GM21367 (cell line): ENCODE measurements at regions not wholly inside any gene's neighbourhood (a gene's known extent, or its start where the extent isn't known, plus 50 kb on each side); places are given as distances from the start of the nearest gene placed in this dataset.
"Not testable (repeated sequence)": the region's sequence is repeated elsewhere in the genome, so short reads cannot be mapped to it uniquely, and the experiment has no call there.

ENCODE experiments used
- ATAC-seq: cut with Tn5 transposase; IDR thresholded peaks from one replicate; pipeline ENCODE4 v1.9.1; 2021; ENCODE audit not compliant: unreplicated experiment

DNA sequence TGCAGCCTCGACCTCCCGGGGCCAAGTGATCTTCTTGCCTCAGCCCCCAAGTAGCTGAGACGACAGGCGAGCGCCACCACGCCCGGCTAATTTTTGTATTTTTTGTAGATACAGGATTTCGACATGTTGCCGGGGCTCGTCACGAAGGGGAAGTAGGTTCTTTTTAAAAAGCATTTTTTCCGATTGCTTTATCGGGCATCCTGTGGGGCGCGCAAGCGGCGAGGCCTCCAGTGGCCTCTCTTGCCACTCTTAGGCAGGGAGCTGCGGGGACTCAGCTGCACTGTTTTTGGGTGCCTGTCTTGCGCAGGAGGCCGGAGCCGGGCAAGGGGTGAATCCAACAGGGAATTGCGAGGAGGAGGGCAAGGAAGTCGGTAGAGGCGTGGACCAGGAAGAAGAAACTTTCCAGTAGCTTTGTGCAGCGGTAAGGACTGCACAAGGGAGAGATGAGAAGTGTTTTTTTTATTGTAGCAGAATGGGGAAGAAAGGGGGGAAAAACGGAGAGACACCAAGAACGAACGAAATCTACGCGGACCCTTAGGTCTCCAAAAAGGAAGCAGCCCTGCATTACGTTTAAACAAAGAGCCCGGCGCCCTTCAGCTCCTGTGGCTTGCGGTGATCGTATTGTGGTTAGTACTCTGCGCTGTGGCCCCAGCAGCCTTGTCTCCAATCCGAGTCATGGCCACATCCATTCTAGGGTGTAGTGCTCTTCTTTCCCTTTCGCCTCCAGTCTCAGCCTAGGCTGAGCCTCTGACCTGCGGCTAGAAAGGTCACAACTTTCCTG lies 164.8 kb downstream of the PPIAL4G start:
- ATAC-seq: no peak

DNA sequence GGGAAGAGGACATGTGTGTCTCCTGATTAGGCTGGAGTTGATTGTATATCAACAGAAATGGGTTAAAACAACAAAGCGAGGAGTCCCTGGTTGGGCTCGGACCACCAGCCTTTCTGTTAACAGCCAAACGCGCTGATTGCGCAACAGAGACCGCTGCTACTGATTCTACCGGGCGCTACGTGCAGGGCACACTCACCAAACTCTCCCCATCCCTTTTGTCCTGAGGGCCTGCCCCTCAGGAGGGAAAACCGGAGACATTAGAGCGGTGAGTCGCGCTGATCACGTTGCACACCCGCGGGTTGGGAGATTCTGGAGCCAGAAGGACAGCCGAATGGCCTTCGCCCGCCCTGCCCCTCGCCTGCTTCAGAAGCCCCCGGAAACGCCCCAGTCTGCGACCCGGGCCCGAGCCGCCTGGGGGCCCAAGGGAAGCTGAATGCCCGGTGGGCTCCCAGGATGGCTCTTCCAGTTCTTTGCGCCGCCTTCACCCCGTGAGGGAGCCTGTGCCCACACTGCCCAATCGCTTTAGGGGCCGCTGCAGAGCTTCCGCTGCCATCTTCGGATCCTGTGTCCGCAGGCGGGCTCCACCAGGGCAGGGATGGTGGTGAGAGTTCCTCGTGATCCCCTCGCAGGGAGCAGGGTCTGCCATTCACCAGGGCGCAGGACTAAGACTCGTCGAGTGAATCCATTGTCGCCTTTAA lies 165.4 kb upstream of the NBPF11 start:
- no peak for ATAC-seq

DNA sequence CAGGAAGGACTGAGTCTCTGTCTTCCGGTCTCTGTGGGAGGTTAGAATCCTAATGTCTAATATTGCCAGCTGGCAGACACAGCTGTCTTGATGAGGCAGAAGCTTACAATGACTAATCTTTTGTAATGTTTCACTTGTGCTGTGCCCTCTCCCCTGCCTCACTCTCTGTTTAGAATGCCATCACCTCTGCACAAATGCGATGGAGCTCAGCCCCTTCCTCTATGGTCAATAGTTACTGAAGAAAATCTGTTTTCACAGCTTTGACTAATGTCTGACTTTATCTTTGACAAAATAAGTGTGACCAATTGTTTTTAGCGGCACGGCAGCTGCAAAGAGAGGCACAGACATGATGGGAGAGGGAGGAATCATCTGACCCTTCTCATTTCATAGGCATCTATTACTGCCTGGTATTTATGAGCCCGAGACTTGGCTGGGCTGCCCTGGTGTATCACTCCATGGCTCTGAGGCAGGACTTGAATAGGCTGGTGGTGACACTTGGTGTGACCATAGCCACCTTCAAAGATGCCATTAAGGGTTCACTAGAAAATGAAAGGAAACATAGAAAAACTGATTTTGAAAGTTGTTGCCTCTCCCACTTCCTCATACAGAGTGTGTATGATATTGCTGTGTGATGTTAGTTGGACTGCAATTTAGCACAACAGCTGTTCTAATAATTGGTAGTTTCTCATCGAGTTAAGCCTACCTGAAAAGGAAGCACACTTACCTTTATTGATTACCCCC lies 163.2 kb upstream of the NBPF11 start:
- peak; percentile 40 for ATAC-seq

DNA sequence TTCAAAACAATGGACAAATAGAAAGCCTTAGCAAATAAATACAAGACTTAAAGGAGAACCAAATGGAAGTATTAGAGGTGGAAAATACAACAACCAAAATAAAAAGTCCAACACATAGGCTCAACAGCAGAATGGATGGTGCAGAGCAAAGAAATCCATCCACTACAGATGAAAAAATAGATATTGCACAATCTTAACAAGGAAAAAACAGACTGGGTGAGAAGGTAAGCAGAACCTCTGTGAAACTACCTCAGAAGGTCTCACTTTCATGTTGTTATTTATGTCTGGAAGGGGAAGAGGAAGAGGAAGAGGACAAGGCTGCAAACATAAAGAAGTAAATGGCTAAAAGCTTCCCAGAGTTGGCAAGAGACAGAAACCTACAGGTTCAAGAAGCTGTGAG lies 158.7 kb upstream of the NBPF11 start:
- no peak for ATAC-seq

DNA sequence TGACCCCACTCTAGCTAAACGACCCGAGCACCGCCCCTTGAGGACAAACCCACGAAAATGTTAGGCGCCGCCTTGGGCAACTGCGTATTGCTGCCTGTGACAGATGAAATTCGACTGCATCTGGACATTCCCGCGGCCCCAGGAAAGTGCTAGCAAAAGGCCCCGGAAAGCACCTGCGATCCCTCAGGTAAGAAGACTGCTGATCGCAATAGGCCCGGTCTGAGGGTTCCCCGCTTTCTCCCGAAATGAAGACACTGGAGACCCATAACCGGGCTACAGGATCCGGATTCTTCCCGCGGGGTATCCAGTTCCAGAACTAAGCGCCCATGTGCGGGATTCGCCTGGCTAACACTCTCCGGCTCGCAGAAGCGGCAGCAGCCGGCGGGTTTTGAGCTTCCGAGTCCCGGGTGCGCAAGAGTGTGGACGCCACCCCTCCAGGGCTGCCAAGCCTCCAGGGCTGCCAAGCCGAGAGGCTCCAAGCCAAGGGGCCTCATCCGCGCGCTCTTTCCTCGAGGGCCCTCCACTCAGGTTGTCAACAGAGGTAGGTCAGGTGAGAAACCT lies 157.9 kb upstream of the NBPF11 start:
- no peak for ATAC-seq

DNA sequence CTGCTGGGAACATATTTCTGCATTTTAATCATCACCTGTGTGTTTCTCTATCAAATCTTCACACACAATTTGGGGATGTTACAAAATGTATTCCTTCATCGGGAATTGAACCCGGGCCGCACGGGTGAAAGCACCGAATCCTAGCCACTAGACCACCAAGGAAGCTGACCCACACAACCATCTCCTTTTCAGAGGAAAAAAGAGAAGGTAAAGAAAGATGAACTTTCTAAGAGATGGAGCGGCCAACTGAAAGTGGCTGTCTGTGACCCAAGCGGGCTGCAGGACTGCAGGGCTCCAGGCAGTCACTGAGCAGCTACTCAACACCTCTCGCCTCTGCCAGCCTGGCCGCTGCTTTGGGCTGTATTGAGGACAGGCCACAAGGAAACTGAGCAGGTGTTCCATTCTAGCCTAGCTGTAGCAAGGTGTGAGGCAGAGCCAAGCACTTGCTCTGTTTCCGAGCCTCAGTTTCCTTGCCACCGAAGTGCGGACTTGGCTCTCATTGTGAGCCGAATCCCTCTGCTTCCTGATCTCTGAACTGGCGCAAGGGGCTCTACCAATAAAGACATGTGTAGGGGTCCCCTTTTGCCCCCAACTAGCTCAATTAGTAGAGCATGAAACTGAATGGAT lies 156.9 kb upstream of the NBPF11 start:
- no peak for ATAC-seq

DNA sequence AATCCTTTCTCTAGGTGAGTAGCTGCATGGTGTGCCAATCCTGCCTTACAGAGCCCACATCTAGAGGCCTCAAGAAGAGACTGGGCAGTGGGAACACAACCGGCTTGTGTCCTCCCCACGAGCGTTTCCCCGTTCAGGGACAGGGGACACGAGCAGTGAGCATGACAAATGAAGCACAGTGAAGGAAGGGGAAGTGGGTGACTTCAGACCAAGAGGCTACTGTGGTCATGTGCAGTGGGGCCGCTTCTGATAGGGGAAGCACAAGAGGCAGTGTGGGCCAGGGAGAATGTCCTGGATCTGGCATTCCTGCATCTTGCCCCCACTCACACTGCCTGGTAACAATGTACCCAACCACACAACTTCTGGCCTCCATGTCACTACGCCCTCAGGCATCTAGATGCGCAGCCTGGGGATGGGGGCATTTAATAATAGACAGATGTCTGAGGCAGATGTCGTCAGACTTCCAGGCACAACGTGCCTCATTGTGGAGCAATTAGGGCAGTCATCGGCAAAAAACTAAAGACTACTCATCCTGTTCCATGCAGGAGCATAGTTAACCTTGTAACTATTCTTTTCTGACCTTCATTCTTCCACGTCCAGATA lies 155.6 kb upstream of the NBPF11 start:
- no peak for ATAC-seq

DNA sequence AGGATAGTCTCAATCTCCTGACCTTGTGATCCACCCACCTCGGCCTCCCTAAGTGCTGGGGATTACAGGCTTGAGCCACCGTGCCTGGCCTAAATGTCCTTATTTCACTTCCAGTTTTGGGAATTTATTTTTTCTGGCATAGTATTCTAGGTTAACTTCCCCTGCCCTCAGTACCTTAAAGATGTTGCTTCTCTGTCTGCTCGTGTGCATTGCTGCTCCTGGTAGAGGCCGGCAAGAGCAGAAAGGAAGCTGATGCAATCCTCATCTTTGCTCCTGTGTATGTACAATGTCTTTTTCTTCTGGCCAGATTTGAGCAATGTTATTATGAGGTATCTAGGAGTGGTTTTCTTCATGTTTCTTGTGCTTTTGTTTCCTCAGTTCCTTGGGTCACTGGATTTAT lies 152.9 kb upstream of the NBPF11 start:
- ATAC-seq: not testable (repeated sequence)

DNA sequence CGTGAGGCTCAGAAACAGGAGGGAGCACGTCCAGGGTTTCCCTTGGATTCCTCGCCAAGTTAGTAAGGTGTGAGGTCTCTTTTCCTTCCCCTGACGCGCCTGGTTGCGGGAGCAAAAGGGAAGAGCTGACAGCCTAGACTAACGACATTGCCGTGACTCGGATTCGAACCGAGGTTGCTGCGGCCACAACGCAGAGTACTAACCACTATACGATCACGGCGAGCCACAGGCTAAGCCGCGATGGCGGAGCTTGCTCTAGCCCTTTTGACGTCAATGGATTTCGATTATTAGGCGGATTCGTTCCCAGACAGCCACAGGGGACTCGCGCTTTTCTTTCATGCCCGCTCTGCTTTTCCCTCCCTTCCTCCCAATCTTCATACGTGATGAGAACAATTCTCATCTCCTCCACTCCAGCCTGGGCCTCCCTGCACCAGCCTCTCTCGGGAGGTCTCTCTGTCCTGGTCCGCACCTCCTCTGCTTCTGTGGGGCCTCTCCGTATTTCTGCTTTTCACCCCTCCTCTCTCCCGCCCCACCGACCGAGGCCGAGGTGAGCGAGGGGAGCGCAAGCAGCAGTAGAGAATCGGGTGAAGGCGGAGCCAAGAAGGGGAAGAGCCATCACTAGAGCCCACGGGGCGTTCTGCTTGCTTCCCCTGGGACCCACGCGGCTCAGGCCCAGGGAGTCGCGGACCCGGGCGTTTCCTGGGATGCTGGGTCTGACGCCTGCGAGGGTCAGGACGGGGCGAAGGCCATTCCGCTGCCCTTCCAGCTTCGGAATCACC lies 150.7 kb upstream of the NBPF11 start:
- ATAC-seq: not testable (repeated sequence)

DNA sequence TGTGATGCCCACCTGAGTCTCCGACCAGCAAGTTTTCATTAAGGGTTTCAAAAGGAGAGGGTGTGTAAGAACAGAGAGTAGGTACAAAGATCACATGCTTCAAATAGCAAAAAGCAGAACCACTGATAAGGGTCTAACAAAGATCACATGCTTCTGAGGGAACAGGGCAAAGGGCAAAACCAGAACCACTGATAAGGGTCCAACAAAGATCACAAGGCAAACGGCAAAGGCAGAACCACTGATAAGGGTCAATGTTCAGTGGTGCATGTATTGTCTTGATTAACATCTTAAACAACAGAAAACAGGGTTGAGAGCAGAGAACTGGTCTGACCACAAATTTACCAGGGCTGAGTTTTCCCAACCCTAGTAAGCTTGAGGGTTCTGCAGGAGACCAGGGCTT lies 145.8 kb upstream of the NBPF11 start:
- ATAC-seq: not testable (repeated sequence)

DNA sequence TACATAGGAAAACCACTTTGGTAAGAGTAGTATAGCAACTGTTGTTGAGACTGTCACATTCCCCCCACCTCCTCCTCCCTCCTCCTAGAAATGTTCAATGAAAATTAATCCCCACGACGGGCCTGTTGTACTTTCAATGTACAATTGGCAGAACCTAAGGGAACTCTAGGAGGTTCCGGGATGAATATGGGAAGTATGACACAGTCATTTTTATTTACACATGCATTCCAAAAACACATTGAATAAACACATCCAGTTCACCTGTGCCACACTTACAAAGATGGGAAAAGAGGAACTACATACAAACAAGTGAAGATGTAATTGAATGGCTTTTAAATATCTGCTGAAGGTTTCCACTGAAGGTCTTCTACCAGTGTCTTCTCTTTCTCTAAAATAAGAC lies 144.4 kb upstream of the NBPF11 start:
- no peak for ATAC-seq

DNA sequence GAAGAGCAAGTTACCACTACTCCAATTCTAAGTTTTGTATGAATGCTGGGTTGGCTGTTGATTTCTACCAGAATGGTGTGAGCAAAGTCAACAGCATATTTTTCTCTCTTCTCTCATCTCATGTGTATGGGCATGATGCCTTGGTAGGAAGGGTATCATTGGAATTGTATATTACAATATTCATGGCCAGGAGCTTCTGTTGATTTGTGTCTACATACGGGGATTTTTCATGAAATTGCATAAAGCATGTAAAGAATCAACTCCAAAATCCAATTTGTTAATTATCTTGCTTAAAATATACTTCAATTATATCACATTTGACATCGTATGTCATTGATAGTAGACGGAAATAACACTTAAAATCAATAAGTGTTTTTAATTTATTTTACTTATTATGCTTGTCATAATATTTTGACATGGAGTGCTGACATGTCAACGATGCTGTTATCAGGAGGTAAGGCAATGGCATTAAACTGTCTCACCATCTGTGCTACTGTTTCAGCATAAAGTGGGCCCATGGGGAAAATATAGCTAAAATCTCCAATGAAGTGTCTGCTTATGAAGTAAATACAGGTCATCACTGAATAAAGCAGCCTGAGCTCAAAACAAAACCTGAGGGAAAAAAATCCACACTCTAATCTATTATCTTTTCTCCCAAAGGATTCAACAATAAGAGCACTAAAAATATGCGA lies 142.2 kb upstream of the NBPF11 start:
- ATAC-seq: no peak

DNA sequence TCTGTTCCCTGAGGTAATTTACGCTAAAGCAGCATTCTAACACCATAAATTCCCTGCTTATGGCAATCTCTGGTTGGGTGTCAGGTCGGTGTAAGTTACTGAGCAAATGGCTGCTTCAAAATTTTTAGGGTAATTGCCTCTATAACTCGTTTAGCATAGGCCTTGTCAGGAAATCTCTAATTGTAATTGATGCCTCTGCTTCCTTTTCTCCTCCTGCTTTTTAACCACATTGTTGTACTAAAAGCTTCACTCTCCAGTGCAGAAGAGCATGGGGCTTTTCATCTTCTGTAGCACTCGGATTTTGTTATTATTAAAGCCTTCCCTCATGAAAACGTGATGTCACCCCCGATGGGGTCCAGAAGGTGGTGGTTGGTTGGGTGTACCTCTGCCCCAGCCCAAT lies 141.6 kb upstream of the NBPF11 start:
- no peak for ATAC-seq

DNA sequence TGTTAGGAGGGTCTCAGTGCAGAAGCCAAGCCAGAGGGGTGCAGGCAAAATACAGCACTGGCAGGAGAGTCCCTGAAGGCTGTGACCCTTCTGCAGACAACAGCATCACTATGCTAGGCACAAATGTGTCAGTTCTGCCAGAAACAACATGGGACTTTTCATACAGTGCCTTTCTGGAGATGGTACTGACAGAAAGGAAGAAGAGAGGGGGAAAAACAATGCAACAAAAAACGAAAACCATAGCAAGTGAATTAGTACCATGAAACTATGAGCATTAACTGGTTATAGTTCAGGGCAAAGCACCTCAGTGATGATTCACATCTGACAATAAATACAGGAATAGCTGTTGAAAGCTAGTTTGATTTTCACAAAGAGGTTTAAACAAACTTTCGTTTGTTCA lies 140.8 kb upstream of the NBPF11 start:
- no peak for ATAC-seq

DNA sequence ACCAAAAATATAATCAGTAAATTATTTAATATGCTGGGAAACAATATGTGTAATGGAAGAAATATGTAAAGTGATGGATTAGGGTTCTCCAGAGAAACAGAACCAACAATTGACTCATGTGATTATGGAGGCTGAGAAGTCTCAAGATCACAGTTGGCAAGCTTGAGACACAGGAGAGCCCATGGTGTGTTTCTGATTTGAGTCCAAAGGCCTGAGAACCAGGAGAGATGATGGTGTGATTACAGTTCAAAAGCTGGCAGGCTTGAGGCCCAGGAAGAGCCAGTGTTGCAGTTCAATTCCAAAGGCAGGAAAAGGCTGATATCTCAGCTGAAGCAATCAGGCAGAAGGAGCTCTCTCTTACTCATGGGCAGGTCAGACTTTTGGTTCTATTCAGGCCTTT lies 138.8 kb upstream of the NBPF11 start:
- ATAC-seq: no peak

DNA sequence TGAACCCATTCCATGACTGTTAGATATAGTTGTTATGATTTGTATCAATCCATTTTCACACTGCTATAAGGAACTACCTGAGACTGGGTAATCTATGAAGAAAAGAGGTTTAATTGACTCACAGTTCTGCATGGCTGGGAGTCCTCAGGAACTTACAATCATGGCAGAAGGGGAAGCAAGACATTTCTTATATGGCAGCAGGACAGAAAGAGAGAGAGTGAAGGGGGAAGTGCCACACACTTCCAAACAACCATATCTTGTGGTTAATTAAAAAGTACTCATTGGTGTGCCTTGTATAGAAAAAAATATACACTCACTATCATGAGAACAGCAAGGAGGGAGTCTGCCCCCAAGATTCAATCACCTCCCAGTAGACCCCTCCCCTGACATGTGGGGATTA lies 137.6 kb upstream of the NBPF11 start:
- no peak for ATAC-seq

DNA sequence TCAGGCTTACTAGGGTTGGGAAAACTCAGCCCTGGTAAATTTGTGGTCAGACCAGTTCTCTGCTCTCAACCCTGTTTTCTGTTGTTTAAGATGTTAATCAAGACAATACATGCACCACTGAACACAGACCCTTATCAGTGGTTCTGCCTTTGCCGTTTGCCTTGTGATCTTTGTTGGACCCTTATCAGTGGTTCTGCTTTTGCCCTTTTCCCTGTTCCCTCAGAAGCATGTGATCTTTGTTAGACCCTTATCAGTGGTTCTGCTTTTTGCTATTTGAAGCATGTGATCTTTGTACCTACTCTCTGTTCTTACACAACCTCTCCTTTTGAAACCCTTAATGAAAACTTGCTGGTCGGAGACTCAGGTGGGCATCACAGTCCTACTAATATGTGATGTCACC lies 133.9 kb upstream of the NBPF11 start:
- not testable (repeated sequence) for ATAC-seq

DNA sequence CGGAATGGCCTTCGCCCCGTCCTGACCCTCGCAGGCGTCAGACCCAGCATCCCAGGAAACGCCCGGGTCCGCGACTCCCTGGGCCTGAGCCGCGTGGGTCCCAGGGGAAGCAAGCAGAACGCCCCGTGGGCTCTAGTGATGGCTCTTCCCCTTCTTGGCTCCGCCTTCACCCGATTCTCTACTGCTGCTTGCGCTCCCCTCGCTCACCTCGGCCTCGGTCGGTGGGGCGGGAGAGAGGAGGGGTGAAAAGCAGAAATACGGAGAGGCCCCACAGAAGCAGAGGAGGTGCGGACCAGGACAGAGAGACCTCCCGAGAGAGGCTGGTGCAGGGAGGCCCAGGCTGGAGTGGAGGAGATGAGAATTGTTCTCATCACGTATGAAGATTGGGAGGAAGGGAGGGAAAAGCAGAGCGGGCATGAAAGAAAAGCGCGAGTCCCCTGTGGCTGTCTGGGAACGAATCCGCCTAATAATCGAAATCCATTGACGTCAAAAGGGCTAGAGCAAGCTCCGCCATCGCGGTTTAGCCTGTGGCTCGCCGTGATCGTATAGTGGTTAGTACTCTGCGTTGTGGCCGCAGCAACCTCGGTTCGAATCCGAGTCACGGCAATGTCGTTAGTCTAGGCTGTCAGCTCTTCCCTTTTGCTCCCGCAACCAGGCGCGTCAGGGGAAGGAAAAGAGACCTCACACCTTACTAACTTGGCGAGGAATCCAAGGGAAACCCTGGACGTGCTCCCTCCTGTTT lies 128.9 kb upstream of the NBPF11 start:
- ATAC-seq: not testable (repeated sequence)
